HG02870 (cell line): ENCODE measurements at regions not wholly inside any gene's neighbourhood (a gene's known extent, or its start where the extent isn't known, plus 50 kb on each side); places are given as distances from the start of the nearest gene placed in this dataset.

ENCODE experiments used
- ATAC-seq: cut with Tn5 transposase; IDR thresholded peaks from one replicate; pipeline ENCODE4 v1.9.1; 2021; ENCODE audit warnings: mild to moderate bottlenecking, moderate library complexity; ENCODE audit not compliant: unreplicated experiment

DNA sequence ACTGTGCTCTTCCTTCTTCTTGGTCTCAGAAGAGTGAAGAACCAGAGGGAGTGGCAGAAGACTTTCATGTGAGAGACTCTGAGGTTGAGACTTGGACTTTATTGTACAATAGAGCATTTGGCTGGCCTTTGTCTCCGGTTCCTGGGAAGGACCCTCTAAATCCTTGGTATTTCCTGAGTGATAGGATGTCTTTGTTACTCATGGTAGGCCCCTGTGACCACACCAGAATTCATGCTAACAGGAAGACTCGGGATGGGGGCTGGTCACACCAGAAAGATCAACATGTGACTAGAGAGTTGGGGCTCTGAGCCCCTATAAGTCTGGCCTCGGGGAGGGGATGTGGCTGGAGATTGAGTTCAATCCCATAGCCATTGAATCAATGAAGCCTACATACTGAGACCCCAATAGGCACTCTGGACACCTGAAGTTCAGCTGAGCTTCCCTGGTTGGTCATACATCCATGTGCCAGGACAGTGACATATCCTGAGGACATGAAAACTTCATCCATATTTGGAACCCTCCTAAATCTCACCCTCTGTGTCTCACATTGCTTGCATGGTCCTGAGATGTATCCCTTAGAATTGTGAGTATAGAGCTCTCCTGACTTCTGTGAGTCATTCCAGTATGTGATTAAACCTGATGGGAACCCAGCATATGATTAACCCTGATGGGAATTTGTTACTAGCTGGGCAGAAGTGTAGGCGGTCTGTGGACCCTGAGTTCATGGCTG, 201.7 kb downstream of the GADD45G start:
- no peak for ATAC-seq

DNA sequence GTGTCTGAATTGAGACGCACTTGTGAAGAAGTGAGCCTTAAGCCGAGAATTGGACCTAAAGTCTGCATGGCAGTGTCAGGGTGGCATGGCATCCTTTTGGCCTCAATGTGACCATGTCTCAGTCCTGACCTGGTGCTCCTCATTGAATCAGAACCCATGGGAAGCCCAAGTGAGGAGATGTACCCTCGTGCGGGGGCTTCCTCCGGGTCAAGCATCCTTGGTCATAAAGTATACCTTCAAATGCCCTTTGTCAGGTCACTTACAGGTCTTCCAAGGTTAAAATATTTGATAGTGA, 202.2 kb downstream of the GADD45G start:
- no peak for ATAC-seq

DNA sequence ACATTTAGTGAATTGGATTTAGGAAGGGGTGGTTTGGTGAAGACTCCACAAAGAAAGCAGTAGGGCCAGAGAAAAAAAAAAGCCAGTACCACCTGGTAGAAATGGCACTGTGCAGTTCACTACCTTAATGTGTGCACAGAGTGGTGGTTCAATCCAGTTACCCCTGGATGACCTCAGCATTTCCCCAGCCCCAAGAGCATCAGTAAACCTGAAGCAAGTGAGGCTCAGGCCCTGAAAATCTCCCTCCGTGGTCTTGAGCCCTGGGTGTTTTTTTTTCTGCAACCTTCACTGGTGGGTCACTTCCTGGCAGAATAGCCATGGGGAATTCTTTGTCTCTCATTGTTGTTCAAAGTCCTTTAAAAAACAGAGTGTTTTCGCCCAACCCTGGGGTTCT, 202.9 kb downstream of the GADD45G start:
- ATAC-seq, result no peak

DNA sequence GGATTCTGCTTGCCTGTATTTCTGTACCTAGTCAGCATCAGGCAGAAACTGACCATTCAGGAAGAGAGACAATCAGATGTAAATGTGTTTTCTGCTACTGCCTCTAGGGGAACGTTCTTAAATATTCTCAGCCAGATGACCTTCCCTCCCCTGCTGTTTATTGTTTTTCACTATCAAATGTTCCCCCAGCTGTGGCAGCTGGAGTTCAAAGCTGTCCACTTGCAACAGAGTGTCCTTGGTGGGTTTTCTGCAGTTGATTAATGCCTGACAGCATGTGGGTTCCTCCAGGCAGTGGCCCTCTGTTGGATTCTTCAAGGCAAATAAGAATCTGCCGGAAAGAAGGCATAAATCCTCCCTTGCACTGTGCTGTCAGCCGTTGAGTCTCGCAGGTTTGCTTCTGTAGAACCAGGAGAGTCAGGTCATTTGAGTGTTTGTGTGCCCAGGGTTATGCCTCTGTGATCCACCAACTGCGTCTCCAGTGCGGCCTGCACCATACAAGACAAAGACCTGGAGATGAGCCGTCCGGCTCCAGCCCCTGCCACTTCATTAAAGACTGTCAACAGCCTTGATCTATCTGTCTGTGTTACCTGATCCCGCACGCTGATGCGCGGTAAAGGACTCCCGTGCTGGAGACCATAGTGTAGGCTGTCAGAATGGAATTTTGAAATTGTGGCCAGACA, 203.4 kb downstream of the GADD45G start:
- no peak for ATAC-seq

DNA sequence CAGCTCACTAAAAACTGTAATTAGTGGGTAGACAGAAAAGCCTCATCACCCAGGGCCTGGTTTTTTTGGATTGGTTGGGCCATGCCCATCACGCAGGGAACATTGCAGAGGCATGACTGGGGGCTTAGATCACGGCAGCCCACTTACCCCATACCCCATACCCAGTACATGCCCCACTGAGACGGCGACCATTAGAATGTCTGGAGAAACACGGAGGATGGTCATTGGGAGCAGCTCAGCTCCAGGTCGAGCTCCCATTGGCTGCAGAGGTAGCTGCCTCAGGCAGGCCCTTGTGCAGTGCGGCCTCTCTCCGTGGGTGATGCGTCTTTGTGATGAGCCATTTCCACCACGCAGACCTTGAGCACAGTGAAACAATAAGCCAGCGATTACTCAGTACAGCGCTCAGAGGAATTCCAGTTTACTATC, 204.0 kb downstream of the GADD45G start:
- no peak for ATAC-seq

DNA sequence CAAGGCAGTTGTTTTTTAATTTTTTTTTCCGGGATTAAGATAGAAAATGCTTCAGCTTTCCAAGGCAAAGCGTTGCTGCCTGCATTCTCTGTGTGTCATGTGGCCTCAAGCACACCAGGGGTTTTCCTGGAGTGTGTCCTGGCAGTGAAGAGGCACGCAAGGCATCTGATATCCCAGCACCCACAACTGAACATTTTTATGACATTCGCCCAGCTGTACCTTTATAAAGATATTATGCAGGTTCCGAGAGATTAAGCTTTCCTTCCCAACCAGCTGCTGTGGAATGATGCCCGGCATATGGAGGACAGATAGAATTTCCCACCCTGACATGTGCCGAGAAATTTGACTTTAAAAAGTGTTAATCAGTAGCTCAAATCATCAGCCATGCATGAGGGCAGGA, 205.6 kb downstream of the GADD45G start:
- no peak for ATAC-seq

DNA sequence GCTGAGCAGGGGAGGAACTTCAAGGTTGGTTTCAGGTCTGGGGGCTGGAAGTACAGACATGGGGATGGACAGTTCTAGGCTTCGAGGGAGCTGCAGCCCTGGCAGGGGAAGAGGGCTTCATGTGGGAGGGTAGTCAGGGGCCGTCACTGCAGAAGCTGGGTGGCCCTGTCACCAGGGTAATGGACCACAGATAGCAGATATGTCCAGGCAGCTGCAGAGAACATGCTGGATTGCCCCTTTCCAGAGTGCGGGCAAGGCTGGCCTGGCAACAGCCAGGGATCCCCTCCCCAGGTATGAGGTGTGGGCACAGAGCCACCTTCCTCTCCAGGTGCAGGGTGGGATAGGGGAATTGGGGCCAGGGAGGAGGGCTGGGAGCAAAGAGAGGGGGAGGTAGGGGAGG, 206.5 kb downstream of the GADD45G start:
- ATAC-seq, result no peak

DNA sequence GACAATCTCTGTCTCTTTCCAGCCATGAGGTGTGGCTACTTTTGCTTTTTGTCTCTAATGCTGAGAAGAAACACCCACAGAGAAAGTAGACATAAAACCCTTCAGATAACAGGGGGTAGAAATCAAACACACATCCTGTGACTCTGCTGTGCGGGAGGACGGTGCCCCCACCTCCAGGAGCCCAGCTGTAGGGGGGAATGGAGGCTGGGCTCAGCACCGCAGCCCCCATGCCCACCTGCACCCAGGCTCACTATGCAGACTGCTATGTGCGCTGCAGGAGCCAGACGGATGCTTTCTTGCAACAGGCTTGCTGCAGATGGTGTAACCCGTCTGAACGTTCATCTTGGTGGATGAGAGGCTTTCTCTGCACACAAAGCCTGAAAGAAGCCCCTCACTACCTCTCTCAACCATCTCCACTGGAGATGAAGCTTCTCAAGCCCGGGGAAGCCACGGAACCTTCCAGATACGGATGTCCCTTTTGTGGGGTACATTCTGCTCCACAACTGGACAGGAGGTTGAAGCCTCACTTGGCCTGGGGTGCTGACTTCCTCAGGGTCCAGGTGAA, 207.2 kb downstream of the GADD45G start:
- ATAC-seq, result no peak

DNA sequence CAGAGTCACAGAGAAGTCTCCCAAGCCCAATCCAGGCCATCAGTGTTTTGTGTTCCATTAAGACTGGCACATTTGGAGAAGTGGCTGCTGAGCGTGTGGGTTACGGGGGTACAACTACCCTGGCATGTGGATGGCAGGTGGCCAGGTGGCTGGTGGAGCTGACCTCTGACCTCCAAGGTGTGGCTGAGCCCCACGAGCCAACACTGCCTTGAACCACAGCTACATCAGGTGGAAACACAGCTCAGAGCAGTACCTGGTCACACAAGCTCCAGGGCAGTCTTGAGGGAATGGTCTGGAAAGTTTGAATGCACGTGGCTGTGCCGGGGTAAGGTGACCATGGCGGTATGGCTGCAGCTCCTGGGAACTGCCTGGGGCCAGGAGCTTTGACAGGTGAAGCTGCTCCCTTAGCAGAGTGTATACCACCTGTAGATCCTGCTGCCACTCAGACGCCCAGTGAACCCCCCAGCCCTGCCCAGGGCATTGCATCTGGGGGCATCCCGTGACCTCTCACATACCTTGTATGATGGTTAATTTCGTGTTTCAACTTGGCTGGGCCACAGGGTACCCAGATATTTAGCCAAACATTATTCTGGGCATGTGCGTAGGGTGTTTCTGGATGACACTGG, 207.9 kb downstream of the GADD45G start:
- no peak for ATAC-seq

DNA sequence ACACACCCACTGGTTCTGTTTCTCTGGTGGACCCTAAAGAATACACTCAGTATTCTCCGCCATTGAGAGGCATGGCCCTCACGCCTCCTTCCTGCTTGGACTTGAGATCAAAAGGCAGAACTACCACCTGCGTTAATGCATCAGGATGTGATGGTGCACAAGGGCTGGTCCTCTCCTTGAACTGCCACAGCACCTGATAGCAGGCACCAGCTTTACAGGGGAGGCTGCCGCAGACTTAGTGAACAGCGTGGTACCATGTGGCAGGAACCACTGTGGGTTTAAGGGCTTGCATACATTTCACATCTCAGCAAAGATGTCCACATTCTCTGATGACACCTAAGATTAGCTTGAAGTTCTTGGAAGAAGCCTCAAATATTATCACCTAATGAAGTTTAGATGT, 208.7 kb downstream of the GADD45G start:
- ATAC-seq, result no peak

DNA sequence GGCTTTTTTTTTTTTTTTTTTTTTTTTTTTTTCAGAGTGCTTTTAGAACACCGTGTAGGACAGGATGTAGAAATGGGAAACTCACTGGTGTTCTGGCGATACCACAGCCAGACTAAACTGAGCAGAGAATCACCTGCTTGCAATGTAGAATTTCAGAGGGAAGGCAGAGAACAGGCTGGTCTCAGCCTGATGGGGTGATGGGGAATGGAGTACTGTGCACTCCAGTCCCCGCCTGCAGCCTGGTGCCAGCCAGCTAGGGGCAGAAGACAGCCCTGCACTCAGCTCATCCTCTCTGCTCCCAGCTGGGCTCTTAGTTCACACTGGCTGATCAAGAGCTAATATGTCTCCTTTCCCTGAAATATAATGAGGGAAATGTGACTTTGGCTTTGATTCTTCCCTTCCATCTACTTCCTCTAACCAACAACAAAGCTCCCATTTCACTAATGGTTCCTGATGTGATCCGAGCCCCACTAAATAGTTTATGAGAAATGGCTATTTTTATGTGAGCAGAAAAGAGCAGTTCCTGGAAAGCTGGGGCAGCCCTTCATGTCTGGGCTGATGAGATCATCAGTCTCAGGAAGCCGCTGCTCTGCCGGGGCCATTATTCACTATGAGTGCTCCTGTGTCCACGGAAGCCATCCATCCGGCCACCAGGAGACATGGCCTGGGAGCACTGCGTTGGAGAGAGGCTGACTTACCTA, 209.7 kb downstream of the GADD45G start:
- ATAC-seq, result no peak

DNA sequence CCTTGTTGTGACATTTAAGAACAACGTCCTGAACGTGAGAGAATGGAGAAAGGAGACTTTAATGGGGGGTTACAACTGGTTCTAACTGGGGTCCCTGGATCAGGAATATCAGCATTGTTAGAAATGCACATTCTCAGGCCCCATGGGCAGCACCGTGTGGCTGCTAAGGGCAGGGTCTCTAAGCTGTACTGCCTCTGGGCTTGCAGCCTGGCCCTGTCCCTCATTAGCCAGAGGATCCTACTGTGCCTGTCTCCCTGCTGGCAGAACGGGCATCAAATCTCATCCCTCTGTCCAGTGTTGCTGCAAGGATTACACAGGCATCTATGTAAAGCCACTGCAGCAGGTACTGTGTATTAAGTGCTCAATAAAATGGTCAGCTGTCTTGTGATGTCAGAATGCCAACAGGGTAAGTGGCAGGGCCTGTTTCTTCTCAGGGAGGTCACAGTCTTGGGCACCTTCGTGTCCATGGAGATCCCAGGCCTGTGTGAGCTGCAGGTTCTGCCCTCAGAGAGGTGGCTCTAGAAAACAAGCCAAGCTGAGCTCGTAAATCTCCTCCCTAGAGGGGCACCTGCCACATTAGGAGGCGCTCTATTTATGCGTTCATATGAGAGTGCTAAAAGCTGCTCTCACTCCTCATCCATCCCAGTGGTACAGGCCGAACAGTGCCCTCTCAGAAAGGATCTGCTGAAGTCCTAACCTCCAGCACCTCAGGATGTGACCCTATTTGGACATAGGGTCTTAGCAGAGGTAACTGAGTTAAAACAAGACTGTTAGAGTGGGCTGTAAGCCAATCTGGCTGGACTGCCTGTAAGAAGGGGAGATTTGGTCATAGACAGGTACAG, 210.5 kb downstream of the GADD45G start:
- ATAC-seq, result peak; percentile 54

DNA sequence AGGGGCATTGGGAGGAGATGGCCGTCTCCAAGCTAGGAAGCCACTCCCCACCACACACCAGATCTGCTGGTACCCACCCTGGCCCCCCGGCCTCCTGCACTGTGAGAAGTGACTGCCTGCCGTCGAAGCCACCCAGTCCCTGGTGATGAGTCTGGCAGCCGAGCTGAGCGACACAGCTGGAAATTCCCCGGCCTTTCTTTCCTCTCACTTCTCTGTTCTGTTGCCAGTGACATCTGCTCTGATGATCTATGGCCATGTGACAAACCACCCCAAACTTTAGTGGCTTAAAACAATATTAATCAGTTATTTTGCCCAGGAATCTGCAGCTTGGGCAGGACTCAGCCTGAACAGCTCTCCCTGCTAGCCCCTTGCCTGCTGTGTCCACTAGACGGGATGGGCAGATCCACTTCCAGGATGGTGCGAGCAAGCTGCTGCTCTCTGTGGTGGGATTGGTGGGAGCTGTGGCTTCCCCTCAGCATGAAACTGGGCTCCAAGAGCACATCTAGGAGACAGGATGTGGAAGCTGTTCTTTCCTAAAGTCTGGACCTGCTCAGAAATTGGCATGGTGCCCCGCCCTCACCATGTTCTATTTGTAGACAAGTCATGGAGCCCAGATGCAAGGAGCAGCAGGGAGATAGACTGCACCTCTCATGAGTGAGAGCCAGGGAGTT, 211.2 kb downstream of the GADD45G start:
- peak; percentile 90 for ATAC-seq

DNA sequence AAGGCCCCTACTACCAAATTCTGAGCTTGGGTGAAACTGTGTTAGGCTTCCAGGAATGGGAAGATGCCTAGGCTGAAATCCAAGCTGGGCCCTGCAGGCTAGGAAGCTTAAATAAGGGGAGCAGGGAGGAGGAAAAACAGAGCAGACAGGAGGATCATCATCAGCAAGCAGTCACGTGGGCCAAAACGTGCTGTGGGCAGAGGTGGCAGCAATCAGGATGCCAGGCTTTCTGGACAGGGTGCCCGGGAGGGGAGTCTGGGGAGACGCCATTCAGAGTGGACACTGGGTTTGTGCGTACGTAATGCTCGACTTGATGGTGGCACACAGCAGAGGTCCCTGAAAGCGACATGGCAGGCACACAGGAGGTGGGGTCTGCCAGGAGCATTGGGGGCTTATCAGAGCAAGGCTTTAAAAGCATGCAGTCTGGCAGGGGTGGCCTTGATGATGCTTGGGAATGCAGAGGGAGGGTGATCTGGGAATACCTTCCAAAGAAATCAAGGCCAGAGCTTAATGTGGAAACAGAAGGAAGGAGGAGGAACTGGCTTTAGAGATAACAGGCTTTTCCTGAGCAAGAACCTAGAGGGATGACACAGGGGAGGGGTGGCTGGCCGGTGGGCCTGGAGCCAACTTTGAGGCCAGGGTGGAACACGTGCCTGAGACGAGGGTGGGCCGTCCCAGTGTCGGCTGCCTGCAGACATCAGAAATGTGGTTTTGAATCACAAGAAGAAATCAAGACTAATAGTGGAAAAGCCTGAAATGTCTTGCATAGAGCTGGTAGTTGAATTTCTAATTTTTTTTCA, 212.5 kb downstream of the GADD45G start:
- ATAC-seq, result no peak

DNA sequence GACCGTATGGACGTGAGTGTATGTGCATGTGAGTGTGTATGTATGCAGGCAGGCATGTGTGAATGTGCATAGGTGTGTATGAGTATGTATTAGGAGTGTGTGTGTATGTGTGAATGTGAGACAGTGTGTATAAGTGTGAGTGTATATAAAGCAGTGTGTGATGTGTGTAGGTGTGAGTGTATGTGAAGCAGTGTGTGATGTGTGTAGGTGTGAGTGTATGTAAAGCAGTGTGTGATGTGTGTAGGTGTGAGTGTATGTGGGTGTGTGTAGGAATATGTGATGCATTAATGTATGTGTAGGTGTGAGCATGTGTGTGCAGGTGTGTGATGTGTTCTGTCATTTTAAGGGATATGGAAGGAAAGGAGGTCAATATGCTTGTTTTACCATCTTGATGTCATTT, 215.5 kb downstream of the GADD45G start:
- no peak for ATAC-seq

DNA sequence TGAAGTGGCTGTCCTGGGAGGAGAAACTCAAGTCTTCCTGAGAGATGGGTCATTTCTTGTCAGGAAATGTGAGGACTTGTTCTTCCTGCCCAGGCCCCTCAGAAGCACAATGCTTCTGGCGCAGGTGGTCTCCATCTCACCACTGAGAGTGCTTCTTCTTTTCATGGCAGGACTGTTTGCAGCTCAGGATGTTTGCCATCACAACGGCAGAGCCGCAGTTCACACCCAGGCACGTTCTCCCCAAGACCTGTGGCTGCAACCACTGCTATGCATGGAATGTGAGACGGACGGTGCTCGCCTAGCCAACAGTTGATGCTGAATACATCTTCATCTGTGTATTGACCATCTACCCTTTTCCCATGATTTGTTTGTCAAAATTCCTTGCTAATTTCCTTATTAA, 216.3 kb downstream of the GADD45G start:
- ATAC-seq, result no peak

DNA sequence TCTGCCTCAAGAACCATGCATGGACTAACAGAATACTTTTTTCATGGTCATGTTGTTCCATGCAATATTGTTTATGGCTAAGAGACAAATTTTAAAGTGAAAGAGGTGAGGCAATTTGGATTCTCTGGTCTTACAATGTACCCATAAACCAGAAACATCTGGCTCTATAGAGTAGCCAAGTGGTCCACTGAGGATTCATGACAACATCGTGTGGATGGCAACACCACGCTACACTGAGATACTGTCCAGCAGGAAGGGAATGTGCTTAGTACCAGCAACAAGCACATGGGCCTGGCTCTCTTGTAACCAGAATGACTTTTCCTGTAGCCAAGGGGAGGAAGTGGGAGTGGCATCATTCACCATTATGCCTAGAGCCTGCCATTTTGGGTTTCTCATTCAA, 218.2 kb downstream of the GADD45G start:
- ATAC-seq, result no peak

DNA sequence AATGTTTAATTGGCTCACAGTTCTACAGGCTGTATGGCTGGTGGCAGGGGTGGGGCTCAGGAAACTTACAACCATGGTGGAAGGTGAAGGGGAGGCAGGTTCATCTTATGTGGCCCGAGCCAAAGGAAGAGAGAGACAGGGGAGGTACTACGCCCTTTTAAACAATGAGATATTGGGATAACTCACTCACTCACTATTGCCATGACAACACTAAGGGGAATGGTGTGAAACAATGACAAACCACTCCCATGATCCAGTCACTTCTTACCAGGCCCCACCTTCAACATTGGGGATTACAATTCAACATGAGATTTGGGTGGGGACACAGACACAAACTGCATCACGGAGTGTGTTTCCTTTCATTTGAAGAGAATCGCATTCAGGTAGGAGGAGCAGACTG, 220.9 kb downstream of the GADD45G start:
- ATAC-seq, result no peak

DNA sequence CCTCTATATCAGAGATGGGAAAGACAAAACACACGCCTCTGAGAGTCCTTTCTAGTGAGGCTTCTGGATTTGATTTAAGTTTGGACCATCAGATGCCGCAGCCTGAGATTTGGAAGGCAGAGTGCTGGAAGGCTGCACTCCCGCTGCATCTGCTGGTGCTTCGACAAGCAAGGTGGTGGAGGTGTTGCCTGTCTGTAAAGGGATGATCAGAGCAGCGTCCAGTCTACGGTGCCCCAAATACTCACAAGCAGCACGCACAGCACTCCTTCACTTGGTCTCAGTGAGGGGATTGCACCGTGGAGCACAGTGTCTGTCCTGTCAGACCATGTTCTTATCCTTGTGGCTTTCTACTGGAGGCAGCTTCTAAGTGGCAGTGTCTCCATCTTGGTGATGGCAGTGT, 221.4 kb downstream of the GADD45G start:
- no peak for ATAC-seq
